GM18505 (cell line): ENCODE measurements at regions not wholly inside any gene's neighbourhood (a gene's known extent, or its start where the extent isn't known, plus 50 kb on each side); places are given as distances from the start of the nearest gene placed in this dataset.

Experiments
- ATAC-seq: cut with Tn5 transposase; IDR thresholded peaks from one replicate; pipeline ENCODE4 v1.9.1; 2021; ENCODE audit not compliant: unreplicated experiment
- POLR2A ChIP-seq: IDR thresholded peaks from 4 replicates; pipeline ENCODE4 v1.6.1; 2011; ENCODE audit warnings: borderline replicate concordance; ENCODE audit not compliant: insufficient read depth, insufficient read length; ENCODE audit errors: extremely low read depth

DNA sequence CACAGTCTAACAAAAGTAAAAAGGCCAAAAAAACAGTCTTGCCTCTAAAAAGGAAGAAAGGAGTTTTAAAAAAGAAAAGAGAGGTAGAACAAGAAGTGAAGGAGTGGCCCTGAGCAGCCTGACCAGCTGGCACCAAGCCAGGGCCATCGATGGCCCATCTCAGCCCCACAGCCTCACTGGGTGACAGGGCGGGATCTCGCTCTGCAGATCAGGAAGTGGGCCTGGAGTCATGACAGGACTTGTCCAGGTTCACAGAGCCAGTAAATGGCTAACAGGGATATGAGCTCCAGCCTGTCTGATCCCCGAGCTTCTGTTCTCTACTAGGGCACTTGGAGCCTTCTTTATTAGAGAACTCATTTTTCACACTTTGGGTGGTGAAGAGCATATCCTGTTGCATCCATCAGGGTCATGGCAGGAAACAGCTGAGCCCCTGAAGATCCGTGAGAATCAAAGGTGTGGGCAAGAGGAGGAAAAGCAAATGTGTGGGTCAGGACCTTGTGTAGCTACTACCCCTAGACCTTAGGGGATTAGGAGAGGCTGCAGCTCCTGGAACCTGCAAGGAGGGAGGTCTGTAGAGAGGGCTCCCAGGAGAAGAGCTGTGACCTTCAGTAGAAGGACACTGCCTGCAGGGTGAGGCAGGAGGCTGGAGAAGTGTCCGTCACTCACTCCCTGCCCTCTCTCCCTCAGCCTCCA, 299.0 kb upstream of the MSX2 start:
- ATAC-seq, result no peak
- no peak for TF ChIP-seq POLR2A

DNA sequence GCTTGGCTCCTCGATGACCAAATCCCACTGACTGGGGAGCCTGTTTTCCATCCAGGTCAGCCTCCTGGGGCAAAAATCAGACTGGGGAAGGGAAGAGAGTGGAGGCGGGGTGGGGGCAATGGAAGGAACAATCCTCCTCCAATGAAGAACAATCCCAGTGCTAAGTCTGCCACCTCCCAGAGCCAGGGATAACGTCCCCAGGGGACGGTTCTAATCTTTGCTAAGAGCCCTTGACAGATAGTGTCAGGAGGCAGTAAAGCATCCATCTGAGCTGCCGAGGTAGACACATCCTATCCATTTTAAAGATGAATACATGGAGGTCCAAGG, 298.5 kb upstream of the MSX2 start:
- ATAC-seq, result no peak
- no peak for TF ChIP-seq POLR2A

DNA sequence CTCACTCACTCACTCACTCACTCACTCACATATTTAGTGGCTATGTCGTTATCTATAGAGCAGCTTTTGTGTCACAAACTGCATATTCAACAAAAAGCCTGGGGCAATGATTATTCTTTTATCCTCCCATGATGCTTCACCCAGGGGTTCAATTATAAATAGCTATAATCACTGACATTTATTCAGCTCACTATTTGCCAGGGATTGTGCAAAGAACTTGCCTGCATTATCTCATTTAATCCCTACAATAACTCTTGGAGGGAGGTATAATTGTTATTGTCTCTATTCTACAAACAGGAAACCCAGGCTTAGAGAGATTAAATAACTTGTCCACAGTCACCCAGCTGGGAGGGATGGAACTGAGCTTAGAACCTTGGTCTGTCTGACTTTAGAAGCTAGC, 298.0 kb upstream of the MSX2 start:
- TF ChIP-seq POLR2A, result no peak
- ATAC-seq, result no peak

DNA sequence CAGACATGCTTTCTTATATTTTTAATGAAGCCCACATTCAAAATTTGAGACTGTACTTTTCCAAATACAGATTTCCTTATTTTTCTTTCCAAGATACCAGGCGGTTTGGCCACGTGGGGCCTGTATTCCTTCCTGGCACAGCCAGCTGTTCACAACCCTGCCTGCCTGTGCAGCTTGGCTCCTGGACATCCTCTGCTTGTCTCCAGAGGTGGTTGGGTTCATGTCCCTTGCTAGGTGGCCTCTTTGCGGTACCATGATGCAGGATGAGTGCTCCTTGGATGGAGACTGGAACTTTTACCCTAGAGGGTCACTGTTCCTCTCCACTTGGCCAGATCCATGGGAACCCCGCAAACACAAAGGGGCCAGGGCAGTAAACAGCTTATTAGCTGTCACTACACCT, 297.5 kb upstream of the MSX2 start:
- no peak for ATAC-seq
- no peak for TF ChIP-seq POLR2A

DNA sequence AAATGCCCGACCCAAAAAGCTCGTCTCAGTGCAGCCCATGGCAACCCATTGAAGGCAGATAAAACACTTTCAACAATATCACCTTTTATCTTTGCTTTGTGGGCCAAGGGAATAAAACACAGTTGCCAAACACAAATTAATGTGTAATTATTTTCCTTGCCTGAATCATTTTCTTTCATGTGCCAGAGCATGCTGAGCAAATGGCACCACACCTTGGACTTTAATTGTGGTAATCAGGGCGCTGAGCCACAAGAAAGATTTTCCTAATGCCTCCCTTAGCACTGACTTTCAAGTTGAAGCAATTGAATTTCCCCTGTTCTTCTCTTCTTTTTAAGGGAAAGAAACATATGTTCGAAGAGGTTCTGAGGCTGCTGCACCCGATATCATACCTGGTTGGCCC, 297.1 kb upstream of the MSX2 start:
- no peak for ATAC-seq
- no peak for TF ChIP-seq POLR2A

DNA sequence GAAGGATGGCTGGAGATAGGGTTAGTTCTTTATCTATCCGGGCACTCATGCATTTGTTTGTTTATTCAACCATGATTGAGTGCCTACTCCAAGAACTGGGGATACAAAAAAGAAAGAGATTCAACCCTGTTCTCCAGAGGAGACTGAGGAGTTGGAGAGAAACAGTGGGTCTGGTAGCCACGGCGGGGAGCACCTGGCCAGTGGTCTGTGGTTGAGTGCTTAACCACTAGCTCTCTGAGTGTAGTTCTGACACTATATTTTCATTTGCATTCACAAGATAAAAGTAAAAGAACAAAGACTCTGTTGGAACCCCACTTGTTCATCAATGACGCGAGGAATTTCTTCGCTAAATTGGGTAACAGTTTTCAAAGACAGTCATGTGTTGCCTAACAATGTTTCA, 295.5 kb upstream of the MSX2 start:
- ATAC-seq, result no peak
- no peak for TF ChIP-seq POLR2A

DNA sequence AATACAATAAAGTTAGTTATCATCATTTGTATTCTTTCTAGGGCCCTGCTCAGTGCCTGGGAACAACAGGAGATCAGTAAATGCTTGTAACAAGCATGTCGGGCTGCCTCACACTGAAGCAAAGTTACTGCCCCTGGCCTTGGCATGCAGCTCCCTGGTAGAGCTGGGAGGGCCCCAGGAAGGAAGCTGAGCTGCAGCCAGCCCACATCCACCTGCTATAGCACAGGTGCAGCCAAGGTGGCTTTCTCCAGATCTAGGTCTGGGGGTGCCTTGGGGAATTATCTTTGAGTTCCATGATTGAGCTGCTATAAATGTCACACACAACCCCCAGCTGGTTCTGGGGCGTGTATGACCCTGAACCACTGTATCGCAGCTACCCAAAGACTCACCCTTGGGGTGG, 293.4 kb upstream of the MSX2 start:
- TF ChIP-seq POLR2A, result no peak
- ATAC-seq, result no peak

DNA sequence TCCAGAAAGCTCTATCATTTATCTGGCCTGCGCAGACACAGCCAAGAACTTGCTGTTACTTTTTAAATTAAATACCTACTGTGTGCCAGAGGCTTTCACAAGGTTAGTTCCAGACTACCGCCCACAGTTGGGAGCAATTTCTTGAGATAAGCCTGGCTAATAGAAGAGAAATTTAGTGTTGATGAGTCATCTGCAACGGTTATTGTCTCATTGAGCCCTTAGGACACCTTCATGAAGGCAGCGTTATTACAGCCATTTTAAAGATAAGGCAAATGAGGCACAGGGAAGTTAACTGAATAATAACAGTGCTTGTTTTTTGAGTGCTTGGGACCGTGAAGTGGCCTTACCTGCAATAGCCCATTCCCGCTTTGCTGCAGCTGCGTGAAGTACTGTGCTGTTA, 292.9 kb upstream of the MSX2 start:
- TF ChIP-seq POLR2A, result no peak

DNA sequence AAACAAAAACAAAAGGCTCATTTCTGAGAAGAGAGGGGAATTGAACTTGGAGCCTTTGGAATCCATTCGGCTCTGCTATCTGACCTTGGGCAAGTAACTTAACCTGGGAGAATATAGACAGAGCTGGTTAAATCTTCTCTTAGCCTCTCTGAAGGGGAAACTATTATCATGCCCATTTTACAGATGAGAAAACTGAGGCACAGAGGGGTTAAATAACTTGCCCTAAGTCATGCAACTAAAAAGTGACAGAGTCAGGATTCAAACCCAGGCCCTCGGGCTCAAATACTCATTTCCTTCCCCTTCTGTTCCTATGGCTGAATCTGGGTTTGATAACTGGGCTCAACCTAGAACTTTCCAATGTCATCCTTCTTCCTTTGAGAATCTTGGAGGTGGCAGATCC, 291.3 kb upstream of the MSX2 start:
- no peak for ATAC-seq
- no peak for TF ChIP-seq POLR2A

More for the DNA sequence above, 292.9 kb upstream of the MSX2 start:
- no peak for ATAC-seq

DNA sequence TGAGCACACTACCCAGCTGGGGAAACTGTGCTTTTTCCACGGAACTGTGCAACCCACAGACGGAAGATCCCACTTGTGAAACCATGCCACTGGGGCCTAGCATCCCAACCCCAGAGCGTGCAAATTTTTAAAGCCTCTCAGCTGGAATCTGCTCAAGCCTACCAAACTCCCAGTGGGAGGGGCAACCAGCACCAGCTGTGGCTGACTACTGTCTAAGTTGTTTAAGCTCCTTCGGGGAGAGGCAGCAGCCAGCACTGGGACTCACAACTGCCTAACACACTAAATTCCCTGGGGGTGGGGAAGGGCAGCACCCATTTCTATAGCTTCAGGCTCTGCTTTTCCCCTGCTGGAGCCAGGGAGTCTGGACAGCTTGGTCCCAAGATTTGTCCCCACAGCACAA, 287.6 kb upstream of the MSX2 start:
- TF ChIP-seq POLR2A, result no peak
- no peak for ATAC-seq

DNA sequence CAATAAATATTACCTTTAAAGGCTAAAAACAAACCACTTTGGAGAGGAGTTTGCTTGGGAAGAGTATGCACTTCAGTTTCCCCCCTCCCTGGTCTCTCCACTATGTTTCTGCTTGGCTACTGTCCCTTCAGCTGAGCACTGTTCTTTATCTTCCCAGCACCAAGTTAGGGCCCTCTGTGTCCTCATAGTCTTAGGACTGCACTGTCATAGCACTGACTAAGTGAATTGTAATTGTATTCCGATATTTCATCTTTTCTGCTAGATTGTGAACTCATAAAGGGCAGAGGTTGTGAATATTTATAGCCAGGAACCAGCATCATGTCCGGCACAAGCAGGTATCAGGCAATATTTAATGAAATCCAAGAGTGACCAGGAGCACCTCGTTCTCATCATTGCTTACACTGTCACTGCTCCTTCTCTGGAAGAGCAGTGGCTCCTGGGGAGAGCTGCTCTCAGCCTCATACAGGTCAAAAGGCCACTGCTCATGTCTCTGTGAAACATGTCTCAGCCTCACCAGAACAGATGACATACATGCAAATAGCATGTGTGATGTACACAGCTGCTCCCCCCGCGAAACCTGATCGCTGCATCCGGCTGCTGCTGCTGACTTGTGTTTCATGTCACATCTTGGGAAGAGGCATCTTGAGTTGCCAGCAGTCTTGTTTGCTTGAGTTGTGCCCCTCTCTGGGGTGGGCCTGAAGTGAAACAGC, 279.7 kb upstream of the MSX2 start:
- TF ChIP-seq POLR2A, result no peak
- ATAC-seq, result no peak

DNA sequence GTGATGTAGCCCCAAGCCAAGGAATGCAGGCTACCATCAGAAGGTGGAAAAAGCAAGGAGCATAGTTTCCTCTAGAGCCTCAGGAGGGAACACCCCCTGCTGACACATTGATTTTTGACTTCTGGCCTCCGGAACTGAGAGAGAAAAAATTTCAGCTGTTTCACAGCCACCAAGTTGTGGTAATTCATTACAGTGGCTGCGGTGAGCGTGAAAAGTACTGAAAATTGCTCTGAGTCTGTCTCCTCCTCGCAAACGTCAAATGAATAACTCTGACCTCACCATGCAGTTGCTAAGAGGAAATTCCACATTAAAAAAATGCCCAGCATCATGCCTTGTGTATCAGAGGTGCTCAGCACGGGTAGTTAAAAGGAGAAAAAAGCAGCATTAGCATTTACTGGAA, 277.9 kb upstream of the MSX2 start:
- no peak for ATAC-seq
- no peak for TF ChIP-seq POLR2A

DNA sequence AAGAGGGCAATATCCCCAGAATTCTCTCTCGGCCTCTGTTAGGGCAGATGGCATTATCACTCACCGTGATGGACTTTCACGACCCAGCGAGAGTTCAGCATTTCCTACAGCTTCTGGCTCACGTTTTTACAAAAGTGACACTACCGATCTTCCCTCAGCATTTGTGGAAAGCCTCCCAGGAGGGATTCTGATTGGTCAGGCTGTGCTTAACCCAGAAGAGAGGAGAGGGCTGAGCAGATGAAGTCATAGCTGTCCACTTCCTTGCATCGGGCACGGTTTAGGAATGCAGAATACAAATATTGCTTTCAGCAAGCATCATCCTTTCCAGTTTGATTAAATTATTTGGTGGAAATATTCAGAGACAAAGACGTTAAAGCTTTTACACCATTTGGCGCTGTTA, 277.4 kb upstream of the MSX2 start:
- no peak for ATAC-seq
- no peak for TF ChIP-seq POLR2A

DNA sequence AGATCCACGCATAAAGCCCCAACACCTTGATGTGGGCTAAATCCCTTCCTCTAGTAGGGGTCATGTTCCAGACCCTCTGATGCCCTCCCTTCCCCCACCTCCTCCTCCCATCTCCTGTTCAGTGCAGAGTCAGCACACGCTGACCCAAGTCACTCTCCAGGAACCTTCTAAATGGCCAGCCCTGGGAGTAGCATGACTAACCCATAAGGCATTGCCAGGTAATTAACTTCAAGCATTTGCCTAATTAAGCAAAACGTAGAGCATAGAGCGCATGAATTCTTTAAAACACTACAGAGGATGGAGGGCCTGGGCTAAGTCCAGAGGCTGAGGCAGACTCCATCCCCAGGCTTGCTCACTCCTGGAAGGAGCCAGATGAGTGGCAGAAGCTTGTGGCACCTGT, 276.3 kb upstream of the MSX2 start:
- no peak for TF ChIP-seq POLR2A
- no peak for ATAC-seq
